GM12878 (cell line): ENCODE measurements at regions not wholly inside any gene's neighbourhood (a gene's known extent, or its start where the extent isn't known, plus 50 kb on each side); places are given as distances from the start of the nearest gene placed in this dataset.

ENCODE experiments used
- ATAC-seq: fragments of 200-7000 bp; cut with Tn5 transposase; 3 replicates; pipeline ENCODE4 v1.9.1; 2020; ENCODE audit warnings: mild to moderate bottlenecking, moderate library complexity
- BruUV-seq: library from RNA; stranded (reverse); fragments of 400-500 nt; replicated peaks from 2 replicates; lab custom pipeline; 2021; lab: Mats Ljungman, UMichigan
- CTCF ChIA-PET: fragments of 300-600 bp; sonication (Branson Sonifier 250); formaldehyde crosslinking; extraction: SDS; loops from one replicate; lab custom pipeline; 2021; ENCODE audit warnings: inconsistent platforms; lab: Yijun Ruan, JAX
- POLR2A ChIA-PET: fragments of 350-600 bp; formaldehyde crosslinking; extraction: SDS; loops from one replicate; lab custom pipeline; 2021; ENCODE audit warnings: inconsistent platforms; lab: Charles Lee
- RAD21 ChIA-PET: fragments of 300-600 bp; sonication (Branson Sonifier 250); formaldehyde crosslinking; loops from one replicate; lab custom pipeline; 2023; ENCODE audit warnings: antibody characterized with exemption; ENCODE audit not compliant: unreplicated experiment; lab: Charles Lee
- SMC1A ChIA-PET: fragments of 300-600 bp; sonication (Branson Sonifier 250); formaldehyde crosslinking; loops from one replicate; lab custom pipeline; 2023; ENCODE audit not compliant: unreplicated experiment, uncharacterized antibody; lab: Charles Lee
- DNase-seq: peaks from one replicate; pipeline ENCODE4 v3.0.0-alpha.2; 2011; ENCODE audit warnings: low read depth, low spot score
- FAIRE-seq: peaks from 3 replicates; lab custom pipeline; 2011; peaks lifted over from hg19 to GRCh38; lab: Jason Lieb, UNC
- H2AFZ ChIP-seq: 2 replicates; pipeline ENCODE4 v1.6.0; 2011; ENCODE audit warnings: low read depth, low read length, control low read depth; ENCODE audit not compliant: control insufficient read depth
- H3K27ac ChIP-seq: 2 replicates; pipeline ENCODE4 v1.5.1; 2011; ENCODE audit warnings: control low read depth; ENCODE audit not compliant: control insufficient read depth, insufficient read depth
- H3K27me3 ChIP-seq, 2 experiments: replicated peaks in 1 of 2; 2 replicates each; pipeline versions ENCODE4 v1.6.0 to v1.6.1; 2011; ENCODE audit warnings: low read length in 1 of 2; ENCODE audit not compliant: control insufficient read depth in 2 of 2, insufficient read depth in 2 of 2
- H3K36me3 ChIP-seq, 2 experiments: 2 replicates each; pipeline ENCODE4 v1.5.1; 2011; ENCODE audit warnings: low read length in 1 of 2; ENCODE audit not compliant: control insufficient read depth in 2 of 2, insufficient read depth in 2 of 2
- H3K4me1 ChIP-seq: 2 replicates; pipeline ENCODE4 v1.6.1; 2011; ENCODE audit warnings: mild to moderate bottlenecking, low read length, moderate library complexity, mixed read lengths; ENCODE audit not compliant: control insufficient read depth, insufficient read depth
- H3K4me2 ChIP-seq: 2 replicates; pipeline ENCODE4 v1.6.0; 2011; ENCODE audit warnings: control low read depth; ENCODE audit not compliant: control insufficient read depth, insufficient read depth
- H3K4me3 ChIP-seq: fragments of 200-600 bp; sonication (generic); 2 replicates; pipeline ENCODE4 v1.5.1; 2016
- H3K79me2 ChIP-seq: 2 replicates; pipeline ENCODE4 v1.6.0; 2011; ENCODE audit warnings: low read length; ENCODE audit not compliant: control insufficient read depth, insufficient read depth
- H3K9ac ChIP-seq: 2 replicates; pipeline ENCODE4 v1.8.0; 2011; ENCODE audit warnings: low read length, control low read depth, mixed read lengths; ENCODE audit not compliant: control insufficient read depth, insufficient read depth
- H3K9me3 ChIP-seq: replicated peaks from 3 replicates; pipeline ENCODE4 v1.5.1; 2011; ENCODE audit warnings: mild to moderate bottlenecking, low read length; ENCODE audit not compliant: control insufficient read depth, insufficient read depth
- H4K20me1 ChIP-seq: 2 replicates; pipeline ENCODE4 v1.6.0; 2011; ENCODE audit not compliant: control insufficient read depth, insufficient read depth
- BCL11A ChIP-seq: IDR thresholded peaks from 2 replicates; pipeline ENCODE4 v1.6.1; 2011; ENCODE audit warnings: low read depth, low read length
- CBFB ChIP-seq: IDR thresholded peaks from 2 replicates; pipeline ENCODE4 v1.6.1; 2016; ENCODE audit warnings: antibody characterized with exemption, low read depth
- EED ChIP-seq: sonication (generic); IDR thresholded peaks from 2 replicates; pipeline ENCODE4 v1.6.1; 2016; ENCODE audit warnings: antibody characterized with exemption, low read depth
- HDGF ChIP-seq: fragments of 450-650 bp; IDR thresholded peaks from 2 replicates; pipeline ENCODE4 v1.6.1; 2016; ENCODE audit warnings: antibody characterized with exemption
- JUND ChIP-seq: IDR thresholded peaks from 2 replicates; pipeline ENCODE4 v1.6.1; 2012; ENCODE audit warnings: low read depth, mild to moderate bottlenecking, low read length, improper control_type of control experiment, moderate library complexity
- MEF2B ChIP-seq: fragments of 450-650 bp; IDR thresholded peaks from 2 replicates; pipeline ENCODE4 v1.6.1; 2018; ENCODE audit warnings: mild to moderate bottlenecking, moderate library complexity; ENCODE audit not compliant: partially characterized antibody, poor library complexity, severe bottlenecking
- MXI1 ChIP-seq: fragments of 150-350 bp; IDR thresholded peaks from 2 replicates; pipeline ENCODE4 v1.6.1; 2011; ENCODE audit warnings: low read depth, mild to moderate bottlenecking, inconsistent platforms, low read length, improper control_type of control experiment
- NFYA ChIP-seq: IDR thresholded peaks from 2 replicates; pipeline ENCODE4 v1.6.1; 2011; ENCODE audit warnings: low read depth, mild to moderate bottlenecking, low read length, improper control_type of control experiment, borderline replicate concordance
- NR2C2 ChIP-seq: IDR thresholded peaks from 2 replicates; pipeline ENCODE4 v1.6.1; 2011; ENCODE audit warnings: borderline replicate concordance, low read depth; ENCODE audit not compliant: control insufficient read depth, insufficient read length
- PML ChIP-seq: IDR thresholded peaks from 2 replicates; pipeline ENCODE4 v1.6.1; 2012; ENCODE audit warnings: low read length, inconsistent platforms
- RCOR1 ChIP-seq: conservative IDR thresholded peaks from 2 replicates; pipeline ENCODE4 v1.6.1; 2012; ENCODE audit warnings: low read depth, low read length, improper control_type of control experiment
- RFX5 ChIP-seq: IDR thresholded peaks from 2 replicates; pipeline ENCODE4 v1.6.1; 2011; ENCODE audit warnings: low read depth, low read length, improper control_type of control experiment
- SIN3A ChIP-seq: IDR thresholded peaks from 2 replicates; pipeline ENCODE4 v1.6.1; 2012; ENCODE audit warnings: low read depth, low read length, improper control_type of control experiment
- SIX5 ChIP-seq: IDR thresholded peaks from 2 replicates; pipeline ENCODE4 v1.6.1; 2011; ENCODE audit warnings: mild to moderate bottlenecking, low read depth, low read length, moderate library complexity; ENCODE audit not compliant: severe bottlenecking
- ZSCAN29 ChIP-seq: fragments of 450-650 bp; IDR thresholded peaks from 2 replicates; pipeline ENCODE4 v1.6.1; 2017; ENCODE audit warnings: mild to moderate bottlenecking, moderate library complexity
- WGBS: methylation state at CpG from one replicate; pipeline ENCODE4 v1.1.6; 2016; ENCODE audit warnings: low lambda C conversion rate; ENCODE audit not compliant: insufficient replicate concordance, insufficient coverage; ENCODE audit errors: missing lambda C conversion rate; 5-methylcytosine and 5-hydroxymethylcytosine counted together
- in situ Hi-C: fragments of 300-500 bp; cut with MboI; formaldehyde crosslinking; loops from 9 replicates; pipeline ENCODE4 v1.14.3; 2018; ENCODE audit warnings: mixed read lengths
- intact Hi-C: fragments of 100-400 bp; cut with micrococcal nuclease; formaldehyde crosslinking; loops from one replicate; pipeline ENCODE4 v1.14.2; 2022; ENCODE audit not compliant: unreplicated experiment
- TF ChIP-seq, protein P1 (sequence below): fragments of 450-650 bp; IDR thresholded peaks from 2 replicates; pipeline ENCODE4 v1.6.1; 2017; ENCODE audit warnings: mild to moderate bottlenecking, moderate library complexity
- TF ChIP-seq, protein P2 (sequence below): fragments of 450-650 bp; IDR thresholded peaks from 2 replicates; pipeline ENCODE4 v1.6.1; 2018; ENCODE audit warnings: mild to moderate bottlenecking, low read depth, moderate library complexity; ENCODE audit not compliant: partially characterized antibody
- TF ChIP-seq, protein P3 (sequence below): fragments of 450-650 bp; IDR thresholded peaks from 2 replicates; pipeline ENCODE4 v1.6.1; 2017; ENCODE audit warnings: mild to moderate bottlenecking

DNA sequence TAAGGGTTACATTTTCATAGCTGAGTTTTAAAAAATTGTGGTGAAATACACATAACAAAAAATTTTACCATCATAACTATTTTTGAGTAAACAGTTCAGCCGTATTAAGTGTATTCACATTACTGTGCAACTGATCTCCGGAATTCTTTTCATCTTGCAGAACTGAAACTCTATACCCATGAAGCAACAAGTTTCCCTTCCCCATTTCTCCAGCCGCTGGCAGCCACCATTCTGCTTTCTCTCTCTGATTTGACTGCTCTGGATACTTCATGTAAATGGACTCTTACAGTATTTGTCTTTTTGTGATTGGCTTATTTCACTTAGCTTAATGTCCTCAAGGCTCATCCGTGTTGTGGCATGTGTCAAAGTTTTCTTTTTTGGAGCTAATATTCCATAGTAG is 341.6 kb downstream of the QKI start:
- Histone ChIP-seq H3K4me1 (peaks cover 7% of the 10 kb centered on the region; the same call in 1 of the 2 replicates), H3K36me3 (no peaks in the 10 kb centered on the region), H3K9me3 (peaks cover 7% of the 10 kb centered on the region; the same call in 2 of the 3 replicates), H3K4me3 (no peak overlapping the region), H4K20me1 (no peaks in the 10 kb centered on the region), H2AFZ (no peak overlapping the region), H3K27ac (no peak overlapping the region), H3K9ac (no peak overlapping the region), H3K79me2 (no peaks in the 10 kb centered on the region), H3K4me2 (no peak overlapping the region; the same call in none of the 2 replicates), H3K27me3 (no peaks in the 10 kb centered on the region)
- RAD21 ChIA-PET = no interaction called here
- ATAC-seq (peak; percentile 100), FAIRE-seq (peak; percentile 97), DNase-seq (peak; percentile 90)
- 0% methylated on average over 4 of the region's 4 CpGs for WGBS
- intact Hi-C loops (loop anchor here (2.0 to 5.0 kb wide), 2 partner anchors 47 to 751 kb away; no protein-coding TSS in a partner anchor), in situ Hi-C loops (no loop called here)
- POLR2A ChIA-PET = no interaction called here
- BruUV-seq = no TSS peak
- SMC1A ChIA-PET = interaction anchor here (1.0 to 1.2 kb wide), 3 partner anchors 9 to 13 kb away, joined by 3 read pairs; no protein-coding TSS in a partner anchor
- CTCF ChIA-PET = no interaction called here
- TF ChIP-seq JUND = no peak
- no peak for TF ChIP-seq RFX5
- peak; percentile 94 for TF ChIP-seq BCL11A
- peak; percentile 65 for TF ChIP-seq EED
- TF ChIP-seq NR2C2 = no peak
- no peak for TF ChIP-seq SIN3A
- no peak for TF ChIP-seq RCOR1
- TF ChIP-seq, protein P1, sequence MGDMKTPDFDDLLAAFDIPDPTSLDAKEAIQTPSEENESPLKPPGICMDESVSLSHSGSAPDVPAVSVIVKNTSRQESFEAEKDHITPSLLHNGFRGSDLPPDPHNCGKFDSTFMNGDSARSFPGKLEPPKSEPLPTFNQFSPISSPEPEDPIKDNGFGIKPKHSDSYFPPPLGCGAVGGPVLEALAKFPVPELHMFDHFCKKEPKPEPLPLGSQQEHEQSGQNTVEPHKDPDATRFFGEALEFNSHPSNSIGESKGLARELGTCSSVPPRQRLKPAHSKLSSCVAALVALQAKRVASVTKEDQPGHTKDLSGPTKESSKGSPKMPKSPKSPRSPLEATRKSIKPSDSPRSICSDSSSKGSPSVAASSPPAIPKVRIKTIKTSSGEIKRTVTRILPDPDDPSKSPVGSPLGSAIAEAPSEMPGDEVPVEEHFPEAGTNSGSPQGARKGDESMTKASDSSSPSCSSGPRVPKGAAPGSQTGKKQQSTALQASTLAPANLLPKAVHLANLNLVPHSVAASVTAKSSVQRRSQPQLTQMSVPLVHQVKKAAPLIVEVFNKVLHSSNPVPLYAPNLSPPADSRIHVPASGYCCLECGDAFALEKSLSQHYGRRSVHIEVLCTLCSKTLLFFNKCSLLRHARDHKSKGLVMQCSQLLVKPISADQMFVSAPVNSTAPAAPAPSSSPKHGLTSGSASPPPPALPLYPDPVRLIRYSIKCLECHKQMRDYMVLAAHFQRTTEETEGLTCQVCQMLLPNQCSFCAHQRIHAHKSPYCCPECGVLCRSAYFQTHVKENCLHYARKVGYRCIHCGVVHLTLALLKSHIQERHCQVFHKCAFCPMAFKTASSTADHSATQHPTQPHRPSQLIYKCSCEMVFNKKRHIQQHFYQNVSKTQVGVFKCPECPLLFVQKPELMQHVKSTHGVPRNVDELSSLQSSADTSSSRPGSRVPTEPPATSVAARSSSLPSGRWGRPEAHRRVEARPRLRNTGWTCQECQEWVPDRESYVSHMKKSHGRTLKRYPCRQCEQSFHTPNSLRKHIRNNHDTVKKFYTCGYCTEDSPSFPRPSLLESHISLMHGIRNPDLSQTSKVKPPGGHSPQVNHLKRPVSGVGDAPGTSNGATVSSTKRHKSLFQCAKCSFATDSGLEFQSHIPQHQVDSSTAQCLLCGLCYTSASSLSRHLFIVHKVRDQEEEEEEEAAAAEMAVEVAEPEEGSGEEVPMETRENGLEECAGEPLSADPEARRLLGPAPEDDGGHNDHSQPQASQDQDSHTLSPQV = no peak
- peak; percentile 50; the same call in 1 of the 2 replicates for TF ChIP-seq CBFB
- no peak for TF ChIP-seq MXI1
- no peak for TF ChIP-seq HDGF
- no peak for TF ChIP-seq SIX5
- no peak for TF ChIP-seq NFYA
- TF ChIP-seq MEF2B = peak; percentile 78
- TF ChIP-seq, protein P2, sequence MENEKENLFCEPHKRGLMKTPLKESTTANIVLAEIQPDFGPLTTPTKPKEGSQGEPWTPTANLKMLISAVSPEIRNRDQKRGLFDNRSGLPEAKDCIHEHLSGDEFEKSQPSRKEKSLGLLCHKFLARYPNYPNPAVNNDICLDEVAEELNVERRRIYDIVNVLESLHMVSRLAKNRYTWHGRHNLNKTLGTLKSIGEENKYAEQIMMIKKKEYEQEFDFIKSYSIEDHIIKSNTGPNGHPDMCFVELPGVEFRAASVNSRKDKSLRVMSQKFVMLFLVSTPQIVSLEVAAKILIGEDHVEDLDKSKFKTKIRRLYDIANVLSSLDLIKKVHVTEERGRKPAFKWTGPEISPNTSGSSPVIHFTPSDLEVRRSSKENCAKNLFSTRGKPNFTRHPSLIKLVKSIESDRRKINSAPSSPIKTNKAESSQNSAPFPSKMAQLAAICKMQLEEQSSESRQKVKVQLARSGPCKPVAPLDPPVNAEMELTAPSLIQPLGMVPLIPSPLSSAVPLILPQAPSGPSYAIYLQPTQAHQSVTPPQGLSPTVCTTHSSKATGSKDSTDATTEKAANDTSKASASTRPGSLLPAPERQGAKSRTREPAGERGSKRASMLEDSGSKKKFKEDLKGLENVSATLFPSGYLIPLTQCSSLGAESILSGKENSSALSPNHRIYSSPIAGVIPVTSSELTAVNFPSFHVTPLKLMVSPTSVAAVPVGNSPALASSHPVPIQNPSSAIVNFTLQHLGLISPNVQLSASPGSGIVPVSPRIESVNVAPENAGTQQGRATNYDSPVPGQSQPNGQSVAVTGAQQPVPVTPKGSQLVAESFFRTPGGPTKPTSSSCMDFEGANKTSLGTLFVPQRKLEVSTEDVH = no peak
- TF ChIP-seq PML = 0 out of 2 replicates have a peak, but pooled peaks have one; percentile 65
- no peak for TF ChIP-seq ZSCAN29
- TF ChIP-seq, protein P3, sequence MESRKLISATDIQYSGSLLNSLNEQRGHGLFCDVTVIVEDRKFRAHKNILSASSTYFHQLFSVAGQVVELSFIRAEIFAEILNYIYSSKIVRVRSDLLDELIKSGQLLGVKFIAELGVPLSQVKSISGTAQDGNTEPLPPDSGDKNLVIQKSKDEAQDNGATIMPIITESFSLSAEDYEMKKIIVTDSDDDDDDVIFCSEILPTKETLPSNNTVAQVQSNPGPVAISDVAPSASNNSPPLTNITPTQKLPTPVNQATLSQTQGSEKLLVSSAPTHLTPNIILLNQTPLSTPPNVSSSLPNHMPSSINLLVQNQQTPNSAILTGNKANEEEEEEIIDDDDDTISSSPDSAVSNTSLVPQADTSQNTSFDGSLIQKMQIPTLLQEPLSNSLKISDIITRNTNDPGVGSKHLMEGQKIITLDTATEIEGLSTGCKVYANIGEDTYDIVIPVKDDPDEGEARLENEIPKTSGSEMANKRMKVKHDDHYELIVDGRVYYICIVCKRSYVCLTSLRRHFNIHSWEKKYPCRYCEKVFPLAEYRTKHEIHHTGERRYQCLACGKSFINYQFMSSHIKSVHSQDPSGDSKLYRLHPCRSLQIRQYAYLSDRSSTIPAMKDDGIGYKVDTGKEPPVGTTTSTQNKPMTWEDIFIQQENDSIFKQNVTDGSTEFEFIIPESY = no peak
